ENCODE measurements at regions not wholly inside any gene's neighbourhood (a gene's known extent, or its start where the extent isn't known, plus 50 kb on each side); places are given as distances from the start of the nearest gene placed in this dataset.

DNA sequence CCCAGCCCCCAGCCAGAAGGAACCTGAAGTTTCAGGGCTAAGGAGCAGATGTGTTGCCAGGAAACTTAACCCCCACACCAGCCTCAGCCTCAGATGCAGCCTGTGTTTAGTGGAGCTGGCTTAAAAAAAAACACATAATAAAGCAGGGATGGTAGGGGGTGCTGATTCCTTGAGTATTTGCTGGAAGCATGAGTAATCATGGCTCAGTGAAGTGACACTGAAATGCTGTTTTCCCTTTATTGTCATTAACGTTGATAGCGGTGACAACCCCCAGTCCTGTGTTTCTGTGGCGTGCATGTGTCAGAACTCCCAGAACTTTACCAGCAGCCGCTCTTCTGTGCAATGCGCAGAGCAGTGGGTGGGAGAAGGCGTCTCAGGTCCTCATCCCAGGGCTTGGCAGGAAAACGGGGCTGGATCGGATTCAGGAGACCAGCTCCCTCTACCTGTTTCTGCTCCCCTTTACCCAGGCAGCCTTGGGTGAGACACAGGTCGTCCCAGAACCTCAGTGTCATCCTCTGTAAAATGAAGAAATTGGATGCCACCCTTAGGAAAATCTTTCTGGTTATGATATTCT is 1282.1 kb downstream of the TBC1D22A start:
- DNase-seq: no peak

DNA sequence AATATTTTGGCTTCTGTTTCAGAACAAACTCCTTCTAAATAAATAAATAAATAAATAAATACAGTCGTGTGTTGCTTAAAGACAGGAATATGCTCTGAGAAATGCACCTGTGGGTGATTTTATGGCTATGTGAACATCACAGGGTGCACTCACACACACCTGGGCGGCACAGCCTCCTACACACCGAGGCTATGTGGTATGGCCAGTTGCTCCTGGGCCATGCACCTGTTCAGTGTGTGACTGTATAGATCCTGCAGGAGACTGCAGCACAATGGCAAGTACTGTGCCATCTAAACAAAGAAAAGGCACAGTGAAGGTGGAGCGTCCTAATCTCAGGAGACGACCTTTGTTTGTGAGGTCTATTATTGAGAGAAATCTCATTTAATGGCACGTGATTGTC is 1281.1 kb downstream of the TBC1D22A start:
- DNase-seq: no peak

DNA sequence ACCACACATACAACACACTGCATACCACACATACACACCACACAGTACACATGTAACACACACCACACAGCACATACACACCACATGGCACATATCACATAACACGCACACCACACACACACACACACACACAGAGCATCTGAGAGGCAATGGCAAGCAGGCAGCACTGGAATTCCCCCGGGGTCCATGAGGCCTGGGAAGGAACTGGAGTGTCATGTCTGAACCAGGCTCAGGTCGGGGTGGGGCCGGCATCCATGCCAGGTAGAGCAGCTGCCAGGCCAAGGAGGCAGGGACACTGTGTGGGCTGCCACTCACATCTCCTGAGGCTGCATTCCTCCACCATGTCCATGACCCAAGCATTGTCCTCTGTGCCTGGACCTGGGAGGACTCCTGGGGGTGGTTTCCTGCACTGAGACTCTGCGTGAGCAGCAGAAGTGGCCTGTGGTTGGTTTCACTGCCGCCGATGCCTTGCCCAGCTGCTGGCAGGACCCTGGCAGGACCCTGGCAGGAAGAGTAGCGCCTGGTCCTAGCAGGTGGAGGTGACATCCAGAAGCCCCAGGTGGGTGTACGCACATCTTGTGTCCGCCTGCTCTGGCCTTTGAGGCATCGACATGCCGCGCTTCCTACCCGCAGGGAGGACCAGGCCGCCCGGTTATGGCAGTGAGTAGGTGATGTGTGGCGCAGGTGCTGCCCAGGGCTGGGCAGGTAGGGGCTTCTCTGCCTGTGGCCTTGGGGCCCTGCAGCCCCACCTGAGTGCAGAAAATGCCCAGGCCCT is 1280.4 kb downstream of the TBC1D22A start:
- no peak for DNase-seq

DNA sequence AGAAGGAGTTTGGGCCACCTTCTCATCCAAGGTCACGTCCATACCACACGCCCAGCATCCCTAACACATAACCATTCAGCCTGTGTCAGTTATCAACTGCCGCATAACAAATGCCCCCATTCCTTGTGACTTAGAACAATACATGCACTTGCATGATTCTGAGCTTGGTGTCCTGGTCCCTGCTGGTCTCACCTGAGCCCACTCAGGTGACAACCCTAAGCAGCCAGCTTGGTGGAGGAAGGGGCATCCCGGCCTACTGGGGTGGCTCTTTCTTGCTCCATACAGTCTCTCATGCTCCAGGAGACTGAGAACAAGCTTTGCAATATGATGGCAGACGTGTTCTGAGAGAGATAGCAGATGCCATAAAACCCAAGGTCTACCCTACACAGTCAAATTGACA is 1276.9 kb downstream of the TBC1D22A start:
- no peak for DNase-seq

DNA sequence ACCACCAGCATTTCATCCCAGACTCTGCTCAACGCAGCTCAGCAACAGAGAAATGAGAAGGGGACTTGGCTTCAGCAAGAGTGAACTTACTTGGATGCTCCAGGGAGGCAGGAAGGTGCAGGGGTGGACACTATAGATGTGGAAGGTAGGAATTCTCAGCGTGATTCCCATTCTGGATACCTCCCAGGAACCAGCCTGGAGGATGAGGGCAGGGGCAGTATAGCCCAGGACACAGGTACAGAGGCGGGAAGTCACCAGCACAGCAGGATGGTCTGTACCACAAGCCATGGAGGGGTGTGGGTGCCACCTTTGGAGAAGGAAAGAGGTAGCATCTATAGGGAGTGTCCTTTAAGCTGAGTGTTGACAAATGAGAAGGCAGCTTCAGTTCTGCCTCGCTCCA is 1275.2 kb downstream of the TBC1D22A start:
- DNase-seq: no peak

DNA sequence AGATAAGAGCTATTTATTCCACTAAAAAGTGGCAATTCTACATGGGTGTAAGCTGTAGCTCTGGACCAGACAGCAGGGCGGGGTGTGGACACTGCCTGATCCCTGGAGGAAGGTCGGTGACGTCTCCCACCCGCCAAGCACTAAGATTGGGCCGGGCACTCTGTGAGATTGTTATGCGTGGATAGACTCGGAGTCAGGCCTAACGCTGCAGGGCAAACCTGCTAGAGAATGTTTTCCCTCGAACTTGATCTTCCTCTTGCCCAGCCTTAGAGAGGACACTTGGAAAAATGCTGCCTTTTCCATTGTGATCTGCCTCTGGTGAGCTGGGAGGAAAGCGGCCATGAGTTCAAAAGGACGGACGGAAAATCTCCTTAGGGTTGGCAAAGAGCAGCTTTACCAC is 1273.4 kb downstream of the TBC1D22A start:
- DNase-seq: no peak

DNA sequence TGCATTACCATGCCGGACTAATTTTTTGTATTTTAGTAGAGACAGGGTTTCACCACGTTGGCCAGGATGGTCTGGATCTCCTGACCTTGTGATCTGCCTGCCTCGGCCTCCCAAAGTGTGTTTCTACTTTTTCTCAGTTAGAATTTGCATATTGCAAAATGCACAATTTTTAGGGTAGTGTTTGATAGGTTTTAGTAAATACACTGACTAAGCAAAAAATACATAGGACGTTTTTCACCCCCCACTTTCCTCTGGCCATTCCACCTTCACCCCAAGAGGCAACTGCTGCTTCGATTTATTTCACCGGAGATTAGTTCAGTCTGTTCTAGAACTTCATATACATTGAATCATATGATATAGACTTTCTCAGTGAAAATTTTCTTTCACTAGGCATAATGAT is 1269.1 kb downstream of the TBC1D22A start:
- no peak for DNase-seq

DNA sequence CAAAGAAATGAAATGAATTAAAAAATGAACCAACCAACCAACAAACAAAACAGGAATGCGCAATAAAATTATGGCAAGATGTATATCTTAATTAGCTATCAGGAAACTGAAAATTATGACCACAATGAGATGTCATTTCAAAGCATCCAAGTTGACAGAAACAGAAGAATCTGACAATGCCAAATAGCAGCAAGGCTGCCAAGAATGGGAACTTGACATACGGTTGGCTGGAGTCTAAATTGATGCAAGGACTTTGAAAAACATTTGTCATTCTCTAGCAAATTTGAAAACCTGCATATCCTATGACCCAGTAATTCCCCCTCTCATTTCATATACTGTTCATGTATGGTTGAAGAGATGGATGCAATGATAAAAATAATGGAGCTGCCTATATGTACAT is 1262.6 kb downstream of the TBC1D22A start:
- DNase-seq: no peak

DNA sequence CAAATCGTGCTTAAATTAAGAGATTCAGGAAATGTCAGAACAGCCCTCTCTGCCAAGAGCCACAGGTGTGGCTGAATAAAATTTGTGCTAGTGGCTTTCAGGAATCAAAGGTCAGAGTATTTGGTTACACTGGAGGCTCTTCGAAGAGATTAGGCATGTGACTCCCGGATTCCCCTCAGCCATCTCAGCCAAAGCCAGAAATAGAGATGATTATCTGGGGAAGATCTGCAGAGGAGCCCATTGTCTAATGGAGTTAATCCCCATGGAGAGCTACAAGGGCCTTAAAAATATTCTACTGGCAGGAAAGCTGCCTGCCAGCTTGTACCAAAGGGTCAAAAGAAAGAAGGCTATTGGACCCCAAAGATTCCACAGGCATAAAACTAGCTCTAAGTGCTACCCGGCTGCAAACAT is 1259.5 kb downstream of the TBC1D22A start:
- DNase-seq: no peak

DNA sequence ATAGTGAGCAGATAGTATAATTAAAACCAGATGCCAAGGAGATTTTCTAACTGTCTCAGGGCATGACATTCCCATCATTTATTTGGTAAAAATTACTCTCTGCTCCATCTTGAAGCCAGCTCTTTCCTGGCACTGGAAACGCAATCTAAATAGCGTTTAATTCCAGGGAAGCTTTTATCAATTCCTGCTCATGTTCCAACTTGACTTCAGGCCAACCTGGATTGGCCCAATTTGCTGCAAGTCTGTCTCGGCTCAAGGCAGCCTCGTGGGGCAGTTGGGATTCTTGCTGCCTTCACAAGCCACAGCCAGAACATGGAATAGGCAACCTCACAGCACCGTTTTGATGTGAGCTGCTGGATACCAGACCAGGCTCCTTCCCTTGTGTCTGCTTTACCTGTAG is 1255.9 kb downstream of the TBC1D22A start:
- DNase-seq: no peak

DNA sequence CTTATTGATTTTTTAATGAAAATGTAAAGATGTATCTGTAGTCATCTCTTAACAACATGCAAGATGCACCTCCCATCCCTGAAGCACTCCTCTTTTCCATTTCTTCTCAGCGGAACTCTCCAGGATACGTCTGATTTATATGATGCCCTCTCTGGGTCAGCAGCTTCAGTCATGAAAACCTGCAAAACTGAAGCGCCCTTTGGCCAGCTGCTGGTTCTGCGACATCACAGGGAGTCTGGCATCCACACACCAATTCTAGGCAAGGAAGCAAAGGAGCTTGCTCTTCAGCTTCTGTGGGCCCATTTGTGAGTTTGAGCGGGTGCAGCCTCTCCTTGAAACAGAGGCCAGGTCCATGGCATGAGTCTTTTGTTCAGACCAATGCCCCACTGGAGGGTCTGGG is 1253.3 kb downstream of the TBC1D22A start:
- no peak for DNase-seq

DNA sequence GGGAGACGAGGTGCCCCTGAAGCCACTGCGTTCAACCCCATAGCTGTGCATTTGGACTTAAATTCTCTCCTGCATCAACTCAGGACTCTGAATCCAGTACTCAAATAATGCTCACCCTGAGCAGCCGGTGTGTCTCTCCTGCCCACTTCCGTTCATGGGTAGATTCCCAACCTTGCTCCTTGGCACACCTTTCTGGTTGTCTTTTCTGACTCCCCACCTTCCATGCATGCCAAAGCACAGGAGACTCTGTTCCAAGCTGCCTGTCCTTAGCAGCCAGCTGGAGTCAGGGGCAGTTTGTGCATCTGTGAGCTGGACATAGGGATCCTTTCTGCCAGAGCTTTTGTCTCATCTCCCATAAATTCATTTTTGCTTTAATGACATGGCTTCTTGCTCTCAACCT is 1242.5 kb downstream of the TBC1D22A start:
- DNase-seq: no peak

DNA sequence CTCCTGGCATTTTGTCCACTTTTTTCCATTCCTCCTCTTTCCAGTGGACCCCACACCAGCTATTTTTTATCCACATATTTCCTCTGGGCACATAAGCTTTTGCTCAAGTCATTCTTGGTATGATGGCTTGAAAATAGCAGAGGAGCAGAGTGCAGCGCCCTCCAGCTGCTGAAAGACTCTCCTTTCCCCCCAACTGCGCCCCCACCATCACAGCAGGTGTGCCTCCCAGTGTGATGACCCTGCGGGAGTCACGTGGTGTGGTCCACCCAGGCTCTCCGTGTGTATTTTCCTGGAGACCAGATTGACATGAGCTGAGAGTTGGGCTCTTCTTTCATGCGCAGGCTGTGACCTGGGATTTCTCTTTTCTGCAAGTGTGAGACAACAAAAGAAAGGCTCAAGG is 1241.6 kb downstream of the TBC1D22A start:
- no peak for DNase-seq

DNA sequence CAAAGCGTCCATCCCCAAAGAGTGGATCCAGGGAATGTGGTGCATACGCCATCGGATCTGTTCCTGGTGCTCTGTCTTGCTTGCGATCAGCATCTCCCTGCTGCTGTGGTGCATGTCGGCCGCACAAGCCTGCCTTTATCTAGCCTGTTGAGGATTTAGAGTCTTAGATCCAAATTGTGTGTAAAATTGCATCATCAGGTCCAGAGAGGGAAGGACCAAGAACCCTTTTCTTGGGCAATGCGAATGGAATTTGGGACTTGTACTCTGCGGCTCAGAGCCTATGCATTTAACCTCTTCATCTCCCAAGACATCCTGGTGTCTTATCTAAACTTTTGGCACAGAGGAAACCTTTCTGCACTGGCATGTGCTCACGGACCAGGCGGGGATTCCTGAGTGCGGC is 1238.7 kb downstream of the TBC1D22A start:
- no peak for DNase-seq

DNA sequence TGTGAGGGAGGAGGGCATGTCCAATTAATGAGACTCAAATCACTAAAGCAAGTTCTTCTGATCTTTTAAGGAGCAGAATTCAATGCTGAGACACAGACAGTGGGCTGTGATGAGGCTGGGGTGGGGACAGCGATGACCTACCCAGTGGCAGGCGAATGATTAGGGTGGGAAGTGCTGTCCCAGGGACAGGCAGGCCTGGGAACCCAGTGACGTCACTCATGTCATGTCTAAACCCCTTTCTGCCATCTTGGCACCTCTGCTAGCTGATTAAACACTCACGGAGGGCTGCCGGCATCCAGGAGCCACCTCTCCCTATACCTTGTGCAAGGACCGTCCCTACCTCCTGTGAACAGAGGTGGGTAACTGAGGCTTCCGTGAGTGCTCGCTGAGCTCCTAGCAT is 1235.2 kb downstream of the TBC1D22A start:
- DNase-seq: no peak

DNA sequence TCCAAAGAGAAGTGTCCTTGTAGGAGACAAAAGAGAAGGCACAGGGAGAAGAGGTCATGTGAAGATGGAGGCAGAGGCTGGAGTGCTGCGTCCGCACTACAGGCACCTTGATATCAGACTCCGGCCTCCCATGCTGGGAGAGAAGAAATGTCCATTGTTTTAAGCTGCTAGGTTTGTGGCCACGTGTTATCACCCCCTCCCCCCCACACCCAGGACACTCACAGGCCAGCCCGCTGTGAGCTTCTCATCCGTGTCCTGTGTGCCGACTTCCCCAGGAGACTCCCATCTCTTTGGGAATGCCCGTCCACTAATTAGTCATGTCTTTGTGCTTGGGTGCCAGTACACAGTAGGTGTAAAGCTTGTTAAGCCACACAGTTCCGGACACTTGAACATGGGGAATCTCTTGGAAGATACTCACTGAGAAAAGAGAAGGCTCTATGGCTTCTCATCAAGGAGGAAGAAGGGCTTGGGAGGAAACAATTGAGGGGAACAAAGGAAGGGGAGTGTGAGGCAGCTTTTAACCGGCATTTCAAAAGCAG is 1234.7 kb downstream of the TBC1D22A start:
- DNase-seq: no peak

DNA sequence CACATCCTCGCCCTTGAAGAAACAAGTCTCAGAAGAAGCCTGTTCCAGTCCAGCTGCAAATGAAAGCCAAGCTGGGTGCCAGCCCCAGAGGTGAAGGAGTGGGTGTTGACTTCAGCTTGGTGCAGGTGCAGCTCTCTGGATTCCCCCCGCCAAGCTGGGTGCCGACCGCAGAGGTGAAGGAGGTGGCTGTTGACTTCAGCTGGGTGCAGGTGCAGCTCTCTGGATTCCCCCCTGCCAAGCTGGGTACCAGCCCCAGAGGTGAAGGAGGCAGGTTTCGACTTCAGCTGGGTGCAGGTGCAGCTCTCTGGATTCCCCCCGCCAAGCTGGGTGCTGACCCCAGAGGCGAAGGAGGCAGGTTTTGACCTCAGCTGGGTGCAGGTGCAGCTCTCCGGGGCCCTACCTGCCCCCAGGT is 1234.0 kb downstream of the TBC1D22A start:
- DNase-seq: no peak

DNA sequence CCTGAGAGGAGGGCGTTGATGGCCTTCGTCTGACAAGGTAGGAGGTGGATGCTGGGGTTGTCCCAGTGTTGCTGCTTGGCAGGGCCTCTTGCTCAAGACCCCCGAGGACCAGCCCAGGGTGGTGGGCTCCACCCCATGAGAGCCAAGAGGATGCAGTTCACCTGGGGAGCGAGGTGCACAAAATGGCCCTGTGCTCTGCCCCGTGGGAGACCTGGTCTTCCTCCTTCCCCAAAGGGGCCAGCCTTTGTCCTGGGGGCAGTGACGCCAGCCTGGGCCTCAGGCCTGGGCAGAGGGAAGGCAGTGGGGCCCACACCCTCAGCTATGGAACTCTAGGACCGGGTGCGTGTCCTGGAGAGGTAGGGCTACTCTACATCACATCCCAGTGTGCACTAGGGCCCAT is 1233.3 kb downstream of the TBC1D22A start:
- DNase-seq: no peak

DNA sequence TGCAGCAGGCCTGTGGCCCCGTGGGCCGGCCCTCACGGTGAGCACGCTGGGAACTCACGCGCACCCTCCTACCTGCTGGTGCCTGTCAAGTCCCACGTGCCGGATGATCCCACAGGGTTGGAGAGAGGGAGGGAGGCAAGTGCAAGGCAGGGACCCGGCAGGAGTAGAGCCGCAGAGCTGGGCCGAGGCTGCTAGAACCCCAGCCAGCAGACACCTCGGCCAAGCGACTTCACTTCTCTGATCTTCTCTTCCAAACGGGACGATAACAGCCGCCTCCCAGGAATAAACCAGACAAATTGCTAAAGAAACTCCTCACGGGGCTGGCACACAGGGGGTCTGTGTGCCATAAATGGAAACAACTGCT is 1232.8 kb downstream of the TBC1D22A start:
- DNase-seq: no peak

DNA sequence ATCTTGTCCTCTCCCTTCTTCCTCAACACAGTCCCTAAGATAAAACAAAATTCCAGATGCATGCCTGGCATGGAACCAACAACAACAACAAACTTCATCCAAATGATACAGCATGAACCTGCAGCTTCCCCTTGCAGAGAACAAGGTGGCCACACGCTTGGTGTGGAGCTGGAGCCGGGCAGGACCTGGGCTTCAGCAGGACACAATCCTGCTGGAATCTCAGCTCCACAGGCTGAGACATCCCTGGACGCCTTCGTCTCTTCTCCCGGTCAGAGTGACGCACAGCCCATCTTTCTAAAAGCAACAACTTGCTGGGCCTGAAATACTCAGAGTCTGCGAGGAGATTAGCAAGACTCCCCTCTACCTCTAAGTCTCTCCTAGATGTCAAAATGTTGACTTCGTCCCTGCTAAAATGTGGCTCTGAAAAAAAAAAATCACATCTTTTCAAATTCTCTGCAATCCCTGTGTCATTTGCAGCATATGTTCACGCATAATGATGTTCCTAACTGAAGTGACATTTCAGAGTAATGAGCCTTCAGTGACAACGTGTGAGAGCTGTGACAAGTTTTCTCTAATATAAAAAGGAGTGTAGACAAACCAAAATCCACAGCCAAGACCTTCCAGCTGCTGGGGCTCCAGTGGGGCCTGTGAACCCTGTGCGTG is 1232.3 kb downstream of the TBC1D22A start:
- DNase-seq: no peak

DNA sequence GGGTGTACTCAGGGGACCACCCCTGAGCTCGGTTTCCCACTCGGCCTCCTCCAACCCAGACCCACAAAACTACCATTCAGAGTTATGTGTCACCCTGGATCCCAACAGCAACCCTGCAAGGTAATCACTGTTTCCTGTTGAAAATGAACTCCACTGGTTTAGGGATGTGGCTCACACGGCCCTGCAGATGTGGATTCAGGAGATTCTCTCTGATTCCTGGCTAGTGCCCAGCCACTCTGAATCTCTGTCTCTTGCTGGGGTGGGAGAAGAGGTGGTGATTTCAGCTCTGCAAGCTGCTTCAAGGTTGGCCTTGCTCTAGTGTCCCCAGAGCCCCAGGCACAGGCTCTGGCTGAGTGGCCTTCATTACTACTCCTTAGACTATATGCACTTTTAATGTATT is 1231.6 kb downstream of the TBC1D22A start:
- no peak for DNase-seq

DNA sequence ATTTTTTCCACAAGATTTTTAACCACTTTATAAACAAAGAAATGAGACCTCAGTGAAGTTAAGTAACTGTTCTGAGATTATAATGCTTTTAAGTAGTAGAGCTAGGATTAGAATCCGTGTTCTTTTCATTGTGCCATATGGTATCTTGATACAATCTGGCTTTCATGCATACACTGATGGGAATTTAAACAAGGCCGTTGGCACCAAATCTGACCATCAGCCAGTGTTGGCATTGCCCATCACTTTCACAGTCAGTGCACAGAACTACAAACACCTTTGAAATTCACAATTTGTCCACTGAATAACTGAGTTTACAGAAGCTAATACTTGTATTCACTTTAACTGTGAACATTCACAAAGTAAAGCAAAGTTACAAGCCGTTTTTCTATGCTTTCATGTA is 1228.0 kb downstream of the TBC1D22A start:
- DNase-seq: no peak

DNA sequence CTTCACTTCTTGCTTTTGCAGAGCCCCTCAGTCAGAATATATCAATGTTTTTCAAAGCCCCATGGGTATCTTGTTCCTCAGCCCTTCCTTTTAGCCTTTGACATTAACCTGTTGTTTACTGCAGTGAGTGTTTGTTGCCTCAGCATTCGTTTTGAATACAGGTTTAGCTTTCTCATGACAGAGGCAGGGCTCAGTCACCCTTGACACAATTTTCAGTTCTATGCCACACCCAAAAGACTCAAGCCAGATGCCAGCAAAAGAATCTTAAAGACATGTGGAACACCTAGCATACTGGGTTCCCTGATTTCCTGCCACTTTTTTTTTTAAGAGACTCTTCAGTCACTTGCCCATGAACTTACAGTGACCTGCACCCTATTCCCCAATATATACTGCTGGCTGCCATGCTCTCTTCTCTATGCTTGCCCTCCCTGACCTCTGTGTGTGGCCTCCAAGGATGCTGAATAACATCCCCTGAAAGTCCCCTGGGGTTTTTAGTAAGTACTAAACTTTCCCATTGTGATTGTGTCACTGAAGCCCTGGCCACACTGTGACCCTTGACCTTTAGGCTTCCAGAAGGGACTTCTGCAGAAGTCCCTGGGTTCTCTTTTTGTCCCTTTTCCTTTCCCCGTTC is 1225.5 kb downstream of the TBC1D22A start:
- no peak for DNase-seq

DNA sequence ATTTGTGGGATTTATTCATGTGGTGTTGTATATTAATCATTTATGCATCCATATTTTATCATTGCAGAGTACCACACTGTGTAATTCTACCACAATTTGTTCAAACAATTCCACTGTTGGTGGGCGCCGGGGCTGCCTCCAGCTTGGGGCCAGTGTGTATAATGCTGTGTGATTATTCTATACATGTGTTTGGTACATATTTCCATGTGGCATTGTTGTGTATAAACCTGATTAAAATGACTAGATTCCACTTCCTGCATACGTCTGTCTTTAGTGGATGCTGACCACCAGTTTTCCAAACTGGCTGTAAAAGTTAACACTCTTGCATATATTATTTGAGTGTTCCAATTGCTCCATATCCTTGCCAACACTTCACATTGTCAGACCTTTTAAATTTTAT is 1213.8 kb downstream of the TBC1D22A start:
- no peak for DNase-seq
